Testis (tissue), 2 donors: ENCODE measurements at regions not wholly inside any gene's neighbourhood (a gene's known extent, or its start where the extent isn't known, plus 50 kb on each side); places are given as distances from the start of the nearest gene placed in this dataset.

Experiments
- DNase-seq: peaks from one replicate; pipeline ENCODE4 v3.0.0-alpha.2; 2019
- H3K27ac ChIP-seq, 2 donors: fragments of 200-600 bp; sonication (generic); one replicate each; pipeline ENCODE4 v1.5.1; 2019
- H3K27me3 ChIP-seq: fragments of 200-600 bp; sonication (generic); one replicate; pipeline ENCODE4 v1.5.1; 2019
- H3K36me3 ChIP-seq: fragments of 200-600 bp; sonication (generic); one replicate; pipeline ENCODE4 v1.5.1; 2017; ENCODE audit warnings: low read depth; ENCODE audit errors: missing control alignments
- H3K4me1 ChIP-seq: fragments of 200-600 bp; sonication (generic); one replicate; pipeline ENCODE4 v1.5.1; 2019
- H3K4me3 ChIP-seq, 2 donors: fragments of 200-600 bp; sonication (generic); one replicate each; pipeline ENCODE4 v1.5.1; 2017 to 2019
- H3K9me3 ChIP-seq: fragments of 200-600 bp; sonication (generic); one replicate; pipeline ENCODE4 v1.5.1; 2017
- POLR2A ChIP-seq: fragments of 450-650 bp; IDR thresholded peaks from one replicate; pipeline ENCODE4 v1.6.1; 2017; ENCODE audit warnings: antibody characterized with exemption, mild to moderate bottlenecking, moderate library complexity
- WGBS, 2 donors: methylation state at CpG; one replicate each; pipeline ENCODE4 v1.1.5; 2018; 5-methylcytosine and 5-hydroxymethylcytosine counted together
- intact Hi-C: fragments of 100-400 bp; cut with DNase I; formaldehyde crosslinking; loops from one replicate; pipeline ENCODE4 v1.15.1; 2023; ENCODE audit warnings: low total_unique reads
- TF ChIP-seq, protein P1 (sequence below), 3 experiments: fragments of 450-650 bp in 2 of 3; fragments of 200-600 bp in 1 of 3; sonication (generic) in 1 of 3; IDR thresholded peaks; one replicate each; pipeline ENCODE4 v1.5.1; 2016 to 2019; ENCODE audit warnings: antibody characterized with exemption in 3 of 3, mild to moderate bottlenecking in 2 of 3, moderate library complexity in 1 of 3

DNA sequence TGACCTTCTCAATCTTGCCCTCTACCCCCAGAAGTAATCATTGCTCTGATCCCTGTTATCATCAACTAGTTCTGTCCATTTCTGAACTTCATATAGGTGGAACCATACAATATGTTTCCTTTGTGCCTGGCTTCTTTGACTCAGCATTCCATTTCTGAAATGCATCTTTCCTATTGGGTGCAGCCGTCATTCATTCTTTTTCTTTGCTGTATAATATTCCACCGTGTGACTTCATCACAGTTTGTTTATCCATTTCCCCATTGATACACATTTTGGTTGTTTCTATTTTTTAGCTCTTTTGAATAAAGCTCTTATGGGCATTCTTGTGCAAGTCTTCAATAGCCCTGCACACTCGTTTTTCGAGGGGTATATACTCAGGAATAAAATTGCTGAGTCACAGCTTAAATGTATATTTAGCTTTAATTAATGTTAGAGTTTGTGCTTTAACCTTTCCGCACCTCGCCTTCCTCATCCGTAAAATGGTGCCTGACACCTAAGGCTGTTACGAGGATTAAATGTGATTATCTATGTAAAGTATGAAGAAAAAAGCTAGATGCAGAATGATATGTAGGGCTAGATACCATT lies 491.6 kb downstream of the MIAT start:
- TF ChIP-seq, protein P1, sequence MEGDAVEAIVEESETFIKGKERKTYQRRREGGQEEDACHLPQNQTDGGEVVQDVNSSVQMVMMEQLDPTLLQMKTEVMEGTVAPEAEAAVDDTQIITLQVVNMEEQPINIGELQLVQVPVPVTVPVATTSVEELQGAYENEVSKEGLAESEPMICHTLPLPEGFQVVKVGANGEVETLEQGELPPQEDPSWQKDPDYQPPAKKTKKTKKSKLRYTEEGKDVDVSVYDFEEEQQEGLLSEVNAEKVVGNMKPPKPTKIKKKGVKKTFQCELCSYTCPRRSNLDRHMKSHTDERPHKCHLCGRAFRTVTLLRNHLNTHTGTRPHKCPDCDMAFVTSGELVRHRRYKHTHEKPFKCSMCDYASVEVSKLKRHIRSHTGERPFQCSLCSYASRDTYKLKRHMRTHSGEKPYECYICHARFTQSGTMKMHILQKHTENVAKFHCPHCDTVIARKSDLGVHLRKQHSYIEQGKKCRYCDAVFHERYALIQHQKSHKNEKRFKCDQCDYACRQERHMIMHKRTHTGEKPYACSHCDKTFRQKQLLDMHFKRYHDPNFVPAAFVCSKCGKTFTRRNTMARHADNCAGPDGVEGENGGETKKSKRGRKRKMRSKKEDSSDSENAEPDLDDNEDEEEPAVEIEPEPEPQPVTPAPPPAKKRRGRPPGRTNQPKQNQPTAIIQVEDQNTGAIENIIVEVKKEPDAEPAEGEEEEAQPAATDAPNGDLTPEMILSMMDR (IDR thresholded peaks at IDR 0.05) = no peak
- no peak for TF ChIP-seq POLR2A
- H3K36me3 ChIP-seq = no peaks in the 10 kb centered on the region
- no peaks in the 10 kb centered on the region for H3K9me3 ChIP-seq
- intact Hi-C loops = no loop called here
- H3K27ac ChIP-seq = no peak overlapping the region
- no peaks in the 10 kb centered on the region for H3K27me3 ChIP-seq
- H3K4me3 ChIP-seq = no peak overlapping the region
- H3K4me1 ChIP-seq = peaks cover 4% of the 10 kb centered on the region
- no peak for DNase-seq
- WGBS, 2 donors = 94 to 95% methylated on average over 8 of the region's 8 CpGs

DNA sequence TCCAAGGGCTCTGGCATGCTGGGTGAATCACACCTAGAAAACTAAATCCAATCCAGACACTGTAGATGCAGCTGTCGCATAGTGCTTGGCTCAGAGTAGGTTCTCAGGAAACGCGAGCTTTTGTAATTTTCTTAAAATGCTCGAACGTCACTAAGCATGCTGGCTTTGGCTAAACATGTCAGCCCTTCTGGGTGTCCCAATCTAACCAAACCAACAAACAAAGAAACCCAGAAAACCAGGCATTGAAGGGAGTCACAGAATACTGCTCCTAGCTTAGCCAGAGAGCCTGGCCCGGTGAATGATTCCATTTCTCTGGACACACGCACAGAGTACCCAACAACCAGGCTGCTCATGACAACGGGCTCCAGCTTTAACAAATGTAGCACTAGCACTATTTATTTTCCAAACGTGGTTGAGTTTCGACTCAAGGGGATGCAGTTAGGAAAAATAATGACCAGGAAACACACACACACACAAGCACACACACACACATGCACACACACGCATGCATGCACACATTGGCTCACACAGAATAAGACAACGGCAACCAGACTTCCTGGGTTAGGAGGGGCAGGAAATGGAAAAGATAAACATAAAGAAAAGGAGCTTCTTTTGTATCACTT lies 492.6 kb downstream of the MIAT start:
- H3K4me3 ChIP-seq = no peak overlapping the region
- intact Hi-C loops = no loop called here
- H3K36me3 ChIP-seq = no peaks in the 10 kb centered on the region
- no peak for DNase-seq
- no peaks in the 10 kb centered on the region for H3K9me3 ChIP-seq
- peaks cover 13% of the 10 kb centered on the region for H3K4me1 ChIP-seq
- H3K27me3 ChIP-seq = no peaks in the 10 kb centered on the region
- no peak for TF ChIP-seq POLR2A
- TF ChIP-seq, protein P1 (IDR thresholded peaks at IDR 0.05) = no peak
- 35 to 47% methylated on average over 12 of the region's 12 CpGs for WGBS, 2 donors
- H3K27ac ChIP-seq = no peak overlapping the region

DNA sequence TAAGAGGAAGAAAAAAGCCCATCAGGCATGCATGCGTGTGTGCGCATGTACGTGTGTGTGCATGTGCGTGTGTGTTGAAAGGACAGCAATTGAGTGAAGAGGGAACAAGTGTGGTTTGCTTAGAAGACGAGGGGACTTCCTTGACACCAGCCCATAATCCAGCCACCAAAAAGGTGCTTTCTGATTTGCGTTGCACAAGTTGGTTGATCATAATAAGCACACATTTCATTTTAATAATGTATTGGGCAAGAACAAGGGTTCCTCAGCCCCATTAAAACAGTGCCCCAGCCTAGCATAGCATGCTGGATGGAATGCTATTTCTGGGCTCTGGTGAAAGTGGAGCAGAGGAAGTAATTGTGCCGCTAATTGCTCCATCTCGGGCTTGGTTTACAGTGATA lies 493.2 kb downstream of the MIAT start:
- no peak for DNase-seq
- no peaks in the 10 kb centered on the region for H3K27me3 ChIP-seq
- 32 to 47% methylated on average over 8 of the region's 8 CpGs for WGBS, 2 donors
- intact Hi-C loops = no loop called here
- H3K9me3 ChIP-seq = no peaks in the 10 kb centered on the region
- peaks cover 13% of the 10 kb centered on the region for H3K4me1 ChIP-seq
- H3K4me3 ChIP-seq = no peak overlapping the region
- TF ChIP-seq, protein P1 (IDR thresholded peaks at IDR 0.05) = no peak
- no peak for TF ChIP-seq POLR2A
- H3K27ac ChIP-seq = no peak overlapping the region
- no peaks in the 10 kb centered on the region for H3K36me3 ChIP-seq

DNA sequence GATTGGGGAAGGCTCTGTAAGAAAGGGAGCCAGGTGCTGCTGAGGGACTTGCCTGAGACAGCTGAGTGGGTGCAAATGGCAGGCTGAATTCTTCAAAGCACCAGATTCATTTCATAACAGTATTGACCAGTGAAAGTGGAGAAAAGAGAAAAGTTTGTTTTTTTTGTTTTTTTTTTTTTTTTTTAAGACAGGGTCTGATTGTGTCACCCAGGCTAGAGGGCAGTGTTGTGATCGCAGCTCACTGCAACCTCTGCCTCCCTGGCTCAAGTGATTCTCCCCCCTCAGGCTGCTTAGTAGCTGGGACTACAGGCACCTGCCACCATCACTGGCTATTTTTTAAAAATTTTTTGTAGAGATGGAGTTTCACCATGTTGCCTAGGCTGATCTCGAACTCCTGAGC lies 494.0 kb downstream of the MIAT start:
- no peaks in the 10 kb centered on the region for H3K36me3 ChIP-seq
- H3K4me1 ChIP-seq = peaks cover 13% of the 10 kb centered on the region
- no peak overlapping the region for H3K4me3 ChIP-seq
- 66 to 67% methylated on average over 2 of the region's 2 CpGs for WGBS, 2 donors
- DNase-seq = no peak
- intact Hi-C loops = no loop called here
- no peak overlapping the region for H3K27ac ChIP-seq
- no peaks in the 10 kb centered on the region for H3K27me3 ChIP-seq
- no peak for TF ChIP-seq POLR2A
- TF ChIP-seq, protein P1 (IDR thresholded peaks at IDR 0.05) = no peak
- no peaks in the 10 kb centered on the region for H3K9me3 ChIP-seq

DNA sequence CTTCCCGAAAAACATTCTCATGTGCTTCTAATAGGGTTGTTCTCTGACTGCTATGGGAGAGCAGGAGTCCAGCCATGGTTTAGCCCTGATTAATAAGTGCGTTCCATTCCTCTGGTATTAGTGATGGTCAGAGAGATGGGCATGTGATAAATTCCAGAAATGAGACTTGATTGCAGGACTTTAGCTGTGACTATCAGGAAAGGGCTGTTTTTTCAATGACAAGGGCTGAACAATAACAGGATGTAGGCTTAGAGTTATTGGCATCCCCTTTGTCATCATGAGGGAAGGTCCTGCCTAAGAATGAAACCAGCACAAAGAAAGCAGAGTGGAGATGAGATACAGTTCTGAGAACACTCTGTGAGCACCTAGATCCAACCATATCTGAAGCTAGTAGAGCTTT lies 494.6 kb downstream of the MIAT start:
- H3K36me3 ChIP-seq = no peaks in the 10 kb centered on the region
- H3K9me3 ChIP-seq = no peaks in the 10 kb centered on the region
- intact Hi-C loops = no loop called here
- 85 to 95% methylated on average over 2 of the region's 2 CpGs for WGBS, 2 donors
- TF ChIP-seq, protein P1 (IDR thresholded peaks at IDR 0.05) = no peak
- TF ChIP-seq POLR2A = no peak
- no peak for DNase-seq
- H3K27me3 ChIP-seq = no peaks in the 10 kb centered on the region
- no peak overlapping the region for H3K27ac ChIP-seq
- H3K4me3 ChIP-seq = no peak overlapping the region
- H3K4me1 ChIP-seq = peaks cover 13% of the 10 kb centered on the region
